ENCODE measurements at regions not wholly inside any gene's neighbourhood (a gene's known extent, or its start where the extent isn't known, plus 50 kb on each side); places are given as distances from the start of the nearest gene placed in this dataset.
A peak's percentile ranks its signal among the peaks of the same experiment; 100 is the strongest.

DNA sequence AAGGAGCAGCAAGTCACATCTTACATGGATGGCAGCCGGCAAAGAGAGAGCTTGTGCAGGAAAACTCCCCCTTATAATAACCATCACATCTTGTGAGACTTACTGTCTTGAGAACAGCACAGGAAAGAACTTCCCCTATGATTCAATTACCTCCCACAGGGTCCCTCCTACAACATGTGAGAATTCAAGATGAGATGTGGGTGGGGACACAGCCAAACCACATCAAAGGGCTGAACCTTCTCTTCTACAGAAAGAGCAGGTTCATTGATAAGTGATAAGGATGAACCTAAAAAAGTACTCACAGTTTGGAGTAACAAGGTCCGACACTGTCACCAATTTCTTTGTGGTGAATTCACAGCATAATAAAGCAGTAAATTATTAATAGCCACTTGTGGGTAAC is 422.2 kb upstream of the FSIP2 start:
- no peak overlapping the region for H3K4me2 ChIP-seq (ENCODE audit: low read length)
- H3K79me1 ChIP-seq (ENCODE audit: low read length): no peaks in the 10 kb centered on the region
- no peak for DNase-seq

DNA sequence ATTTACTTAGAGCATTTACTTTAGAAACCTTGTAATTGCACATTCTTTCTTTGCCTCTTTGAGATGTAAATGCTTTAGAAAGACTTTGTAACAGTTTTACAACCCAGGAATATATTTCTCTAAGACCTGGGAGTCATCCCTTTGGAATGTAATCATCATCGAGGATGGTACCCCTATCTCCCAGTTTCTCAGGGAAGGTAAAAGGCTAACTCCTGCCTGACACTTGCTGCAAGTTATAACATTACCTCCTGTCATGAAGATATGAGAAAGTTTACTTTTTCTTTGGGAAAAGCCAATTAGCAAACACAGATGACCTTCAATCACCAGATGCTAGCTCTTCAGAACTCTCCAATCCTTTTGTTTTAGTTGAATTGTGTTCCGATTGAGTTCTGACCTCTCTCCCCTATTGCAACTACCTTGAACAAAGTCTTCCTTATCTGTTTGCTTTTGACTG is 420.3 kb upstream of the FSIP2 start:
- Histone ChIP-seq H2BK15ac (replicated peaks; ENCODE audit: low read depth) (no peak overlapping the region), H3K56ac (ENCODE audit: low read length) (no peak overlapping the region), H2AK5ac (ENCODE audit: low read length) (no peak overlapping the region), H3K79me2 (ENCODE audit: control insufficient read depth, insufficient read depth, low read length) (no peaks in the 10 kb centered on the region), H3K4me2 (ENCODE audit: low read length) (no peak overlapping the region), H3K36me3 (ENCODE audit: control insufficient read depth, insufficient read depth, low read length) (no peaks in the 10 kb centered on the region), H3K9ac (ENCODE audit: low read length) (no peak overlapping the region), H3K4me1 (ENCODE audit: control insufficient read depth, low read depth, low read length) (no peaks in the 10 kb centered on the region), H3K27ac (ENCODE audit: low read depth, low read length) (no peak overlapping the region), H3K79me1 (ENCODE audit: low read length) (no peaks in the 10 kb centered on the region), H4K8ac (ENCODE audit: low read depth, low read length) (no peak overlapping the region), H3K27me3 (ENCODE audit: insufficient read depth, low read length, poor library complexity) (no peaks in the 10 kb centered on the region), H3K4me3 (ENCODE audit: low read length) (no peak overlapping the region), H3K18ac (ENCODE audit: low read length) (no peak overlapping the region), H3K4ac (ENCODE audit: low read depth, low read length) (no peak overlapping the region), H2BK120ac (ENCODE audit: low read depth, low read length) (no peak overlapping the region), H2BK5ac (ENCODE audit: low read length) (no peak overlapping the region), H4K5ac (ENCODE audit: low read length) (no peak overlapping the region), H3K23ac (ENCODE audit: low read length) (no peak overlapping the region)
- no CpG with 5 or more reads among the region's 2 CpGs for WGBS (ENCODE audit: extremely low coverage, insufficient coverage, low lambda C conversion rate)
- peak; percentile 64 for DNase-seq

More for the DNA sequence above, 422.2 kb upstream of the FSIP2 start:
- no peaks in the 10 kb centered on the region for H3K27me3 ChIP-seq (ENCODE audit: insufficient read depth, low read length, poor library complexity)
- H3K79me2 ChIP-seq (ENCODE audit: control insufficient read depth, insufficient read depth, low read length): no peaks in the 10 kb centered on the region
- H3K23ac ChIP-seq (ENCODE audit: low read length): no peak overlapping the region
- no peak overlapping the region for H3K4ac ChIP-seq (ENCODE audit: low read depth, low read length)
- H3K4me1 ChIP-seq (ENCODE audit: control insufficient read depth, low read depth, low read length): no peaks in the 10 kb centered on the region
- H3K18ac ChIP-seq (ENCODE audit: low read length): no peak overlapping the region
- no peak overlapping the region for H4K8ac ChIP-seq (ENCODE audit: low read depth, low read length)
- H3K36me3 ChIP-seq (ENCODE audit: control insufficient read depth, insufficient read depth, low read length): no peaks in the 10 kb centered on the region
- H3K56ac ChIP-seq (ENCODE audit: low read length): no peak overlapping the region
- no CpG with 5 or more reads among the region's 2 CpGs for WGBS (ENCODE audit: extremely low coverage, insufficient coverage, low lambda C conversion rate)
- H3K4me3 ChIP-seq (ENCODE audit: low read length): no peak overlapping the region
- no peak overlapping the region for H2BK5ac ChIP-seq (ENCODE audit: low read length)
- no peak overlapping the region for H3K9ac ChIP-seq (ENCODE audit: low read length)
- H4K5ac ChIP-seq (ENCODE audit: low read length): no peak overlapping the region
- no peak overlapping the region for H2AK5ac ChIP-seq (ENCODE audit: low read length)
- H2BK15ac ChIP-seq (replicated peaks; ENCODE audit: low read depth): no peak overlapping the region
- no peak overlapping the region for H3K27ac ChIP-seq (ENCODE audit: low read depth, low read length)
- H2BK120ac ChIP-seq (ENCODE audit: low read depth, low read length): no peak overlapping the region

- Histone ChIP-seq H3K36me3 (ENCODE audit: control insufficient read depth, insufficient read depth, low read length) (no peaks in the 10 kb centered on the region), H3K4me1 (ENCODE audit: control insufficient read depth, low read depth, low read length) (no peaks in the 10 kb centered on the region), H2AK5ac (ENCODE audit: low read length) (no peak overlapping the region), H3K27me3 (ENCODE audit: insufficient read depth, low read length, poor library complexity) (no peaks in the 10 kb centered on the region), H2BK120ac (ENCODE audit: low read depth, low read length) (no peak overlapping the region), H2BK15ac (replicated peaks; ENCODE audit: low read depth) (no peak overlapping the region), H4K8ac (ENCODE audit: low read depth, low read length) (no peak overlapping the region), H3K79me1 (ENCODE audit: low read length) (no peaks in the 10 kb centered on the region), H2BK5ac (ENCODE audit: low read length) (no peak overlapping the region), H3K27ac (ENCODE audit: low read depth, low read length) (no peak overlapping the region), H3K4me2 (ENCODE audit: low read length) (no peak overlapping the region), H3K79me2 (ENCODE audit: control insufficient read depth, insufficient read depth, low read length) (no peaks in the 10 kb centered on the region), H3K4me3 (ENCODE audit: low read length) (no peak overlapping the region), H3K4ac (ENCODE audit: low read depth, low read length) (no peak overlapping the region), H3K23ac (ENCODE audit: low read length) (no peak overlapping the region), H4K5ac (ENCODE audit: low read length) (no peak overlapping the region), H3K18ac (ENCODE audit: low read length) (no peak overlapping the region), H3K9ac (ENCODE audit: low read length) (no peak overlapping the region), H3K56ac (ENCODE audit: low read length) (no peak overlapping the region)
- no CpG with 5 or more reads among the region's 3 CpGs for WGBS (ENCODE audit: extremely low coverage, insufficient coverage, low lambda C conversion rate)
- no peak for DNase-seq
These were observed 402.7 kb upstream of the FSIP2 start for GRCh38 chr2:185335879-185336278.

- Histone ChIP-seq H2AK5ac (ENCODE audit: low read length) (no peak overlapping the region), H3K36me3 (ENCODE audit: control insufficient read depth, insufficient read depth, low read length) (no peaks in the 10 kb centered on the region), H4K8ac (ENCODE audit: low read depth, low read length) (no peak overlapping the region), H3K4me1 (ENCODE audit: control insufficient read depth, low read depth, low read length) (no peaks in the 10 kb centered on the region), H3K79me1 (ENCODE audit: low read length) (no peaks in the 10 kb centered on the region), H4K5ac (ENCODE audit: low read length) (no peak overlapping the region), H3K27ac (ENCODE audit: low read depth, low read length) (no peak overlapping the region), H3K18ac (ENCODE audit: low read length) (no peak overlapping the region), H3K4me2 (ENCODE audit: low read length) (no peak overlapping the region), H3K23ac (ENCODE audit: low read length) (no peak overlapping the region), H3K9ac (ENCODE audit: low read length) (no peak overlapping the region), H3K79me2 (ENCODE audit: control insufficient read depth, insufficient read depth, low read length) (no peaks in the 10 kb centered on the region), H2BK5ac (ENCODE audit: low read length) (no peak overlapping the region), H3K4ac (ENCODE audit: low read depth, low read length) (no peak overlapping the region), H2BK15ac (replicated peaks; ENCODE audit: low read depth) (no peak overlapping the region), H3K56ac (ENCODE audit: low read length) (no peak overlapping the region), H3K4me3 (ENCODE audit: low read length) (no peak overlapping the region), H3K27me3 (ENCODE audit: insufficient read depth, low read length, poor library complexity) (no peaks in the 10 kb centered on the region), H2BK120ac (ENCODE audit: low read depth, low read length) (no peak overlapping the region)
- no CpG with 5 or more reads among the region's 1 CpG for WGBS (ENCODE audit: extremely low coverage, insufficient coverage, low lambda C conversion rate)
- DNase-seq: peak; percentile 30
These were observed 401.6 kb upstream of the FSIP2 start for GRCh38 chr2:185337033-185337432.

GRCh38 chr2:185338104-185338503 is 400.5 kb upstream of the FSIP2 start:
- H3K4ac ChIP-seq (ENCODE audit: low read depth, low read length): no peak overlapping the region
- no peak overlapping the region for H3K56ac ChIP-seq (ENCODE audit: low read length)
- no peak overlapping the region for H3K18ac ChIP-seq (ENCODE audit: low read length)
- no peak overlapping the region for H2BK120ac ChIP-seq (ENCODE audit: low read depth, low read length)
- H3K9ac ChIP-seq (ENCODE audit: low read length): no peak overlapping the region
- no peak overlapping the region for H2BK15ac ChIP-seq (replicated peaks; ENCODE audit: low read depth)
- H4K5ac ChIP-seq (ENCODE audit: low read length): no peak overlapping the region
- H3K79me2 ChIP-seq (ENCODE audit: control insufficient read depth, insufficient read depth, low read length): no peaks in the 10 kb centered on the region
- WGBS (ENCODE audit: extremely low coverage, insufficient coverage, low lambda C conversion rate): no CpG with 5 or more reads among the region's 2 CpGs
- no peak overlapping the region for H4K8ac ChIP-seq (ENCODE audit: low read depth, low read length)
- H2AK5ac ChIP-seq (ENCODE audit: low read length): no peak overlapping the region
- no peaks in the 10 kb centered on the region for H3K4me1 ChIP-seq (ENCODE audit: control insufficient read depth, low read depth, low read length)
- no peaks in the 10 kb centered on the region for H3K27me3 ChIP-seq (ENCODE audit: insufficient read depth, low read length, poor library complexity)
- H3K4me2 ChIP-seq (ENCODE audit: low read length): no peak overlapping the region
- no peaks in the 10 kb centered on the region for H3K79me1 ChIP-seq (ENCODE audit: low read length)
- DNase-seq: no peak
- no peak overlapping the region for H2BK5ac ChIP-seq (ENCODE audit: low read length)
- H3K4me3 ChIP-seq (ENCODE audit: low read length): no peak overlapping the region
- no peak overlapping the region for H3K23ac ChIP-seq (ENCODE audit: low read length)
- H3K27ac ChIP-seq (ENCODE audit: low read depth, low read length): no peak overlapping the region
- H3K36me3 ChIP-seq (ENCODE audit: control insufficient read depth, insufficient read depth, low read length): no peaks in the 10 kb centered on the region

GRCh38 chr2:185347445-185347844 is 391.2 kb upstream of the FSIP2 start:
- H3K56ac ChIP-seq (ENCODE audit: low read length): no peak overlapping the region
- H3K18ac ChIP-seq (ENCODE audit: low read length): no peak overlapping the region
- no peak overlapping the region for H2AK5ac ChIP-seq (ENCODE audit: low read length)
- H2BK120ac ChIP-seq (ENCODE audit: low read depth, low read length): no peak overlapping the region
- H2BK15ac ChIP-seq (replicated peaks; ENCODE audit: low read depth): no peak overlapping the region
- no peaks in the 10 kb centered on the region for H3K27me3 ChIP-seq (ENCODE audit: insufficient read depth, low read length, poor library complexity)
- no peak overlapping the region for H2BK5ac ChIP-seq (ENCODE audit: low read length)
- no peaks in the 10 kb centered on the region for H3K36me3 ChIP-seq (ENCODE audit: control insufficient read depth, insufficient read depth, low read length)
- WGBS (ENCODE audit: extremely low coverage, insufficient coverage, low lambda C conversion rate): no CpG with 5 or more reads among the region's 2 CpGs
- H3K27ac ChIP-seq (ENCODE audit: low read depth, low read length): no peak overlapping the region
- no peak overlapping the region for H4K8ac ChIP-seq (ENCODE audit: low read depth, low read length)
- DNase-seq: no peak
- no peak overlapping the region for H3K9ac ChIP-seq (ENCODE audit: low read length)
- no peak overlapping the region for H3K4ac ChIP-seq (ENCODE audit: low read depth, low read length)
- no peaks in the 10 kb centered on the region for H3K79me2 ChIP-seq (ENCODE audit: control insufficient read depth, insufficient read depth, low read length)
- no peak overlapping the region for H3K23ac ChIP-seq (ENCODE audit: low read length)
- H3K4me3 ChIP-seq (ENCODE audit: low read length): no peak overlapping the region
- H3K4me1 ChIP-seq (ENCODE audit: control insufficient read depth, low read depth, low read length): no peaks in the 10 kb centered on the region
- no peak overlapping the region for H3K4me2 ChIP-seq (ENCODE audit: low read length)
- no peaks in the 10 kb centered on the region for H3K79me1 ChIP-seq (ENCODE audit: low read length)
- no peak overlapping the region for H4K5ac ChIP-seq (ENCODE audit: low read length)
